ENCODE measurements at regions not wholly inside any gene's neighbourhood (a gene's known extent, or its start where the extent isn't known, plus 50 kb on each side); places are given as distances from the start of the nearest gene placed in this dataset.

GRCh38 chr3:6091262-6091661, 769.7 kb upstream of the GRM7 start:
- DNase-seq (ENCODE audit: low read depth, low spot score), result no peak

DNA sequence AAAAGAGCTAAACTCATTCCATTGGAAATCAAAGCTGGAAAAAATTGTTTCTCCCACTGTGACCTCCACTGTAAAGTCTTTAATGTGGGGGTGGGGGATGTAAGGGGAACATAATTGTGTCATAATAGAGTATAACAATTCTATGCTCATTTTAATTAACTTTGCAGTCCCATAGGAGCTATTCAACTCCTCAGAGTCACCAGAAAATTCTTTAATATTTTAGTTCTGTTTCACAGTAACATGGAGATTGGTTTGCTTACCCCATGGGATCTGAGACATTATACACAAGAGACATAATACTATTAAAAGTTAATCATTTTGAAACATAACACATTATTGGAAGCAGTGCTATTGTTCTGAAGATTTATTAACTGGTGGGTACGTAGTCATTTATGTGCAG, 765.9 kb upstream of the GRM7 start:
- DNase-seq (ENCODE audit: low read depth, low spot score), result no peak

DNA sequence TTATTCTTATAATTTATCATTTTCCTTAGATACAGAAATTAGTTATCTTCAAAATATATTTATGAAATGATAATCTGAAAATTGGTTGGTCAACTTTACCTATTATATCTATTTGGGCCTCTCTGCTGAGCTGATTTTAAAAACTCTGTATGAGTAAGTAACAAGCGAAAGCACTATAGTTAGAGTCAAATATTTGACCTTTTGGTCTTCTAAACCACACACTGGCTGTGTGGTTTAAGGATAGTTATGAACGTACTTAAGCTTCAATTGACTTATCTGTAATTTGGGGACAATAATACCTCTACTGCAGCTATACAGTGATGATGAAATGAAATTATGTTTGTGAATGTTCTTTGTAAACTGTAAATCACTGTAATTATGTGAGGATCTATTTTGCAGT, 763.9 kb upstream of the GRM7 start:
- DNase-seq (ENCODE audit: low read depth, low spot score), result no peak

GRCh38 chr3:6097556-6097955, 763.4 kb upstream of the GRM7 start:
- no peak for DNase-seq (ENCODE audit: low read depth, low spot score)

DNA sequence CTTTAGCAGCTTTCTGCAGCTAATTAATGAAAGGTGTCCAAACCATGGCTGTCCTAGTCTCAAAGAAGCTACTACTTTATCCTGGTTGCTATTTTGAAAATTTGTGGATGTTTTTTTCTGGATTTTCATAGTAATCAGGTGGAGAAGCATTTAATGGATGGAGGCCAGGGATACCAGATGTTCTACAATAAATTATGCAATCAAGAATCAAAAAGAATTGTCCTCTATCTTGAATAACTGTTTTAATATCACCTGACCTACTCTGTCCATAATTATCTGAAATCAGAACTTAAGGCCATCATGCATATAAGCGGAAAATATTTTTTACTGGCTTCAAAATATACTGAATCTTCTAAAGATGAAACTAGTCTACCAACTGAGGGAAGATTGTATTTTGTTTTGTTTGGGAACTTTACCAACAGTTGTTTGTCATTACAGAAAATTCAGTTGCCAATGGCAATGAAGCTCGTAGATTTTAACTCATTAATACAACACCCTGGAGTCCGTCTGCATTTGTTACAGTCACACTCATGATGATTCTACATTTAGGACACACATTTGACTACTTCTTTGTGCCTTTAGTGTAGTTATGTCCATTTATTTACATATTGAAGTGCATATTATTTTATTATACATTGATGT, 762.3 kb upstream of the GRM7 start:
- DNase-seq (ENCODE audit: low read depth, low spot score), result no peak

- DNase-seq (ENCODE audit: low read depth, low spot score), result no peak
Observed at GRCh38 chr3:6099458-6100075, 761.3 kb upstream of the GRM7 start.

- no peak for DNase-seq (ENCODE audit: low read depth, low spot score)
Observed at GRCh38 chr3:6105187-6105586, 755.7 kb upstream of the GRM7 start.

DNA sequence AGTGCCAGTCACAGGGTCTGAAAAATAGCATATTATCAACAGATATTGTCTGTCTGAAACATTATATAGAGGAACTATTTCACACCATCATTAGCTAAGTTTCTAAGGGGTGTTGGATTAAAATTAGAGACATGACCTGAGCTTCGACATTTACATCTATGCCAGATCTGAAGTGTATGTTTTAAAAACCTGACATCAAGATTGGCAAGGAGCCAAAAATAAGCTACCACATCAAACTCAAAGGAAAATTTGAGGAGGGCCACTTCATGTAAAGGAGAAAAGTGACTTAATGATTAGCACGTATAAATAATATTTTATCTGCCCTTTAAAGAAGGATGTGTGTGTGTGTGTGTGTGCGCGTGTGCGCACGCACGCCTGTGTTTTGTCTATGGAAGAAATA, 752.0 kb upstream of the GRM7 start:
- DNase-seq (ENCODE audit: low read depth, low spot score), result no peak

GRCh38 chr3:6110451-6110850, 750.5 kb upstream of the GRM7 start:
- no peak for DNase-seq (ENCODE audit: low read depth, low spot score)

DNA sequence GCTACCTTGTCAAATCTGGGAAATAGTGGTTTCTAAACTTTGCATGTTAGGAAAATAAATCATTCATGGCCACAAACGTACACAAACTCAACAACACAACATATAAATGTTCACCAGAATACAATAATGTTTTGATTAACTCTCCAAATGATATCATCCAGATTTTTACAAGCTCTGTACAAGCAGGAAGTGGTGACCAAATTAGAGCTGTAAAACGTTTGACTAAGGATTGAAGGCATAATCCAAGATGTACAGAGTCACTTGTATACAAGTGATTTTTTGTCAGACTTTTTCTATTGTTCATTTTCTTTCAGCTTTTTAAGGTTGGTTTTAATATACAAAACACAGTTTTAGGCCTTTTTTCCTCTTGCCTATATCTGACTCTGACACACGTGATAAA, 748.4 kb upstream of the GRM7 start:
- DNase-seq (ENCODE audit: low read depth, low spot score), result no peak

DNA sequence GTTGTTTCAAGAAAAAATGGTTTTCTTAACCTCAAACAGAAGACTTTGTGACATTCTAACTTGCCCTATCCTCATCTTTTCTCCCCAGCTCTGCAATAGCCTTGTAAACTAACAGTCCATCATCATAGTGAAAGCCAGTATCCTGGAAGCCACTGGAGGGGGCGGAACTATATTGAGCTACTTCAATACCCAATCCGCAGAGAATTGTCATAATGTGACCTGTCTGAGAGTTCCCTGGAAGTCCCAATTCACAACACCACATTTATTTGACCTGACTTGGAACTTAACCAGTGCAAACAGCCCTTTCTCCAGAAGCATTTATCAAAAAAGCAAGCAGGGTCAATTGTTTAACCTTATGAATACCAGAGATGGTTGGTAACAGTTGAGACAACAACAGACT, 747.6 kb upstream of the GRM7 start:
- no peak for DNase-seq (ENCODE audit: low read depth, low spot score)

- no peak for DNase-seq (ENCODE audit: low read depth, low spot score)
Observed at GRCh38 chr3:6119367-6119766, 741.5 kb upstream of the GRM7 start.

DNA sequence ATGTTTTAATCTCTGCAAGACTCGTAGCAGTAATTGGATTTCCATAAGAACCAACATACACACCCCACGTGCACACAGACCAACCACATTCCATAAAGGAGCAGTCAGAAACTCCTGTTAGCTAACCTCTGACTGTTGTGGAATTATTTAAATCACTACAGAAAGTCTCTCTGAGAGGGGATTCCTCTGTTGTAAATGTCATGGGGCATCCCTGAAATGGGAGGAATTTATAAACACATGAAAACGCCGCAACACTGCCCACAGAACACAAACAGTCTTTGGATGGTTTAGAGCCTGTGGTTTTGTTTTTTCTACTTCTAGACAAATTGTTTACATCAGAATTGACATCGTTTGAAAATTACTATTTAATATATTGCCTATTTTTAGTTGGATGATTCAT, 740.1 kb upstream of the GRM7 start:
- no peak for DNase-seq (ENCODE audit: low read depth, low spot score)

DNA sequence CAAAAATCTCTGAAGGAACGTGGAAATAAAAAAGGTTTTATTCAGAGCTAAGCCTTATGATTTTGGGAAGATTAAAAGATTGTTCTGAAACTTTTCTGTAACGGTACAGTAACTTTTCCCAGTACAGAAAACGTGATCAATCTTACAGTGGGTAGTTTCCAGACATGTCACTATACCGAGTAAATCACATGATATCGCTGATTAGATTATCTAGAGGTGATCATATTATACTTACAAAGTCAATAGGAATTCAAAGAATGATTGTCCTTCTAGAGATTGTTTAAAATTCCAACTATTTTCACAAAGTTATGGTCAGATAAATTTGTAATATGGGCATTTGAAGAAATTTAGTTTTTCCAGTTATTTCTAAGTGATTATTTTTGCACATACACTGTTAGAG, 736.0 kb upstream of the GRM7 start:
- no peak for DNase-seq (ENCODE audit: low read depth, low spot score)

DNA sequence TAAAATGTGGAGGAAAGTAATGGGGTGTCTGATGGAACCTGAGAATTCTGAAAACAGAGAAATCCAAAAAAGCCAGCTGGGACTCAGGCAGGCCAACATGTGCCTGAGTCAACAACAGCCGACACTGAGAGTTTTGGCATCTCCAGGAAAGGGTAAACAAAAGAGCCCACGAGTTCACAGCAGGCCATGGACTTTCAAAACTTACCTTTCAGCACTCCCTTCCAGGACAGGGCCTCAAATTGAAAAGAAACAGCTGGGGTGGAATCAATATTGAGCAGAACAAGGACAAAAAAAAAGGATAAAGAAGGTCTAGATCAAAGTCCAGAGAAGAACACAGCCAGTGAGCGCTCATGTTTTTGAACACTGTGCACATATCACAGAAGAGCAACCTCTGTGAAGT, 735.4 kb upstream of the GRM7 start:
- no peak for DNase-seq (ENCODE audit: low read depth, low spot score)

- no peak for DNase-seq (ENCODE audit: low read depth, low spot score)
Observed at GRCh38 chr3:6132684-6133432, 728.1 kb upstream of the GRM7 start.

- no peak for DNase-seq (ENCODE audit: low read depth, low spot score)
Observed at GRCh38 chr3:6142707-6143106, 718.2 kb upstream of the GRM7 start.

- no peak for DNase-seq (ENCODE audit: low read depth, low spot score)
Observed at GRCh38 chr3:6147883-6148282, 713.0 kb upstream of the GRM7 start.

GRCh38 chr3:6155650-6156338, 705.1 kb upstream of the GRM7 start:
- DNase-seq (ENCODE audit: low read depth, low spot score), result no peak

DNA sequence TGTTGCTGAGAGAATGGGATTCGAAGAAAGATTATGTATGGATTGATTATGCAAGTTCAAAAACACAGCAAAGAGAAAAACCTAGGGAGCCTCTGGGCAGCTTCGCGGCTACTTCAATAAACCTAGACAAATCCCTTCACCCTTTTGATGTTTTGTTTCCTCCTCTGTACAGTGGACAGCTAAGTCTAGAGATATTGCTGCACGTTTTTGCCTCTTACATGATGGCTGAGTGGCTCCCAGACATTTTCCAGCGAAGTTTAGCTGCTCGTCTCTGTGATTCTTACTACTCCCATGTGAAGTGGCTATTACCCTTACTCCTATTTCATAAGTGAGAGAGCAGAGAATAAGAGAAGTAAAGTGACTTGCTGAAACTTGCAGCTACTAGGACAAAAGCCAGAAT, 695.0 kb upstream of the GRM7 start:
- DNase-seq (ENCODE audit: low read depth, low spot score), result no peak

DNA sequence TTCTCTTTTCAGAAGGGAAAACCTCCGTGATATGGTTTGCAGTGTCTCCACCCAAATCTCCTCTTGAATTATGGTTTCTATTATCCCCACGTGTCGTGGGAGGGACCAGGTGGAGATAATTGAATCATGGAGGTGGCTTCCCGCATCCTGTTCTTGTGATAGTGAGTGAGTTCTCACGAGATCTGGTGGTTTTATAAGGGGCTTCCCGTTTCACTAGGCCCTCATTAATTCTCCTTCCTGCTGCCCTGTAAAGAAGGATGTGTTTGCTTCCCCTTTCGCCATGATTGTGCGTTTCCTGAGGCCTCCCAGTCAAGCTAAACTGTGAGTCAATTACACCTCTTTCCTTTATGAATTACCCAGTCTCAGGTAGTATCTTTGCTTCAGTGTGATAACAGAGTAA, 692.7 kb upstream of the GRM7 start:
- DNase-seq (ENCODE audit: low read depth, low spot score), result no peak

DNA sequence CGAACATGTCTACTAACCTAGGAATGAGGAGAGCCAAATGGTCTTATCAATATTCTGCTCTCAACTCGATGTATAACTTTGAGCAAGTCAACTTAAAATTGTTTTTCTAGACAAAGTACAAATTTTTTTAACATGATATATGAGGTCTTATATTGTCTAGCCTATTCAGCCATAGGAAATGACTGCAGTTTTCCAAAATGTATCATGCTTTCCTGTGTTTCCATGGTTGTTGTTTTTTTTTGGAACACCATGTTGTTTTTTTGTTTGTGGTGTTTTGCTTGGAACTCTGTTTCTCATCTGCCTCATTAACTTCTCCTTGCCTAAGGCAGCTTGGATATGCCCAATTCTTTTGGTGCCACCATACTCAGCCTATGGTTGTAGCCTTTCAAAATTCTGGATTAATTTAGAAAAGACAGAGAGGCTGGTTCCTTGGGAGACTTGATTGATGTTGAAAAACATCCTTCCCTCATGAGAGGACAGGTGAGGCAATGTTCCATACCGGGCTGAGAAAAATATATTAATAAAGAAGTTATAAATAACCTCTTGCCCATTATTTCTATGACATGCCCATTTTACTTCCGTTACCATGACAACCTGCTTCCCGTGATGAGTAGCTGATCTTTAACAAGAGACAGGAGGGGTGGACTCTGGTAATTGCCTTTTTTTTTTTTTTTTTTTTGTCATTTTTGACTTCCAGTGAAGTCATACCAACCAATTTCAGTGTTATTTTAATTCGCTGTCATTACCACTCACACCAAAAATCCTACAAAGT, 687.9 kb upstream of the GRM7 start:
- no peak for DNase-seq (ENCODE audit: low read depth, low spot score)
